ENCODE measurements at regions not wholly inside any gene's neighbourhood (a gene's known extent, or its start where the extent isn't known, plus 50 kb on each side); places are given as distances from the start of the nearest gene placed in this dataset.

DNA sequence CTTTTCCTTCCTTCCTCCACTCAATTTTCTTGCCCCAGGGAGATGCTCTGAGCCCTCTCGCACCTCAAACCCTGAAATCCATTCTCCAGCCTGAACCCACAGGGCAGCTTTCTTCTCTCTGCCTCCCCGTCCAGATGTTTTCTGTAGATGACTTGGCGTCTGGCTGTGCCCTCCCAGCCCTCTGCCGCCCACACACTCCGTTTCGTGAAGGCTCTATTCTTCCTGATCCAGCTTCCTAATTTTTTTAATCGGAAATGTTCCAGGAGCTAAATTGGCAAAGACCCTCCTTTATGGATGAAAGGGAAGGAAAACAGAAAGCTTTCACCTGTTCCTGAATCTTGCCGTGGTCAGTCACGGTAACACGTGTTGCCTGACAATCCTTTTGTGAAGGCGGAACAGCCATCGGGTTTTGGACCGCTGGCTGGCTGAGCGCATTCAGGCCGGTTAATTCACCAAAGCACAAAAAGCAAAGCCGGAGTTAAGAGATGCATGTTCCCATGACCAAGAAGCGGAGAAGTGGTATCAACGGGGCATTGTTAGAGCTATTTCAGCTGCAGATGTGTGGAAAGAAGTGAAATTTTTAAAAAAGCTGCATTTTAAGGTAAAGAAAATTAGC is 70.2 kb upstream of the FBRSL1 start:
- no peak overlapping the region for H3K4me3 Mint-ChIP-seq
- intact Hi-C loops (cut with micrococcal nuclease): no loop called here
- DNase-seq (ENCODE audit: low spot score): no peak
- H3K27me3 Mint-ChIP-seq (ENCODE audit: insufficient read depth): peaks cover 6% of the 10 kb centered on the region
- H3K9me3 Mint-ChIP-seq: peaks cover under 1% of the 10 kb centered on the region
- H3K36me3 Mint-ChIP-seq (ENCODE audit: low read depth): no peaks in the 10 kb centered on the region
- no peak overlapping the region for H3K27ac Mint-ChIP-seq
- H3K4me1 Mint-ChIP-seq (ENCODE audit: low read depth): peaks cover 8% of the 10 kb centered on the region

DNA sequence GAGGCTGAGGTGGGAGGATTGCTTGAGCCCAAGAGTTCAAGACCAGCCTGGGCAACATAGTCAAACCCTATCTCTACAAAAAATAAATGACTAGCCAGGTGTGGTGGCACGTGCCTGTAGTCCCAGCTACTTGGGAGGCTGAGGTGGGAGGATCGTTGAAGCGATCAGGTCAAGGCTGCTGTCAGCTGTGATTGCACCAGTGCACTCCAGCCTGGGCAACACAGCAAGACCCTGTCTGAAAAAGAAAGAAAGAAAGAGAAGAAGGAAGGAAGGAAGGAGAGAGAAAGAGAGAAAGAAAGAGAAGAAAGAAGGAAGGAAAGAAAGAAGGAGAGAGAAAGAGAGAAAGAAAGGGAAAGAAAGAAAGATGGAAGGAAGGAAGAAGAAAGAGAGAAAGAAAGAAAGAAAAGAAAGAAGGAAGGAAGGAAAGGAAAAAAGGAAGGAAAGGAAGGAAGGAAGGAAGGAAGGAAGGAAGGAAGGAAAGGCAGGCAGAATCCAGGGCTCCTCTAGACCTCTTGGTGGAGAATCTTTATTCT is 71.5 kb upstream of the FBRSL1 start:
- Mint-ChIP-seq H3K4me3 (no peak overlapping the region), H3K4me1 (ENCODE audit: low read depth) (peaks cover 8% of the 10 kb centered on the region), H3K36me3 (ENCODE audit: low read depth) (no peaks in the 10 kb centered on the region), H3K9me3 (no peaks in the 10 kb centered on the region), H3K27me3 (ENCODE audit: insufficient read depth) (peaks cover 6% of the 10 kb centered on the region), H3K27ac (no peak overlapping the region)
- DNase-seq (ENCODE audit: low spot score): no peak
- intact Hi-C loops (cut with micrococcal nuclease): no loop called here

- H3K4me3 Mint-ChIP-seq: no peak overlapping the region
- H3K36me3 Mint-ChIP-seq (ENCODE audit: low read depth): no peaks in the 10 kb centered on the region
- no peak overlapping the region for H3K27ac Mint-ChIP-seq
- DNase-seq (ENCODE audit: low spot score): no peak
- intact Hi-C loops (cut with micrococcal nuclease): no loop called here
- H3K4me1 Mint-ChIP-seq (ENCODE audit: low read depth): peaks cover 3% of the 10 kb centered on the region
- peaks cover 6% of the 10 kb centered on the region for H3K27me3 Mint-ChIP-seq (ENCODE audit: insufficient read depth)
- H3K9me3 Mint-ChIP-seq: no peaks in the 10 kb centered on the region
These were observed 72.2 kb upstream of the FBRSL1 start for GRCh38 chr12:132417741-132418140.

DNA sequence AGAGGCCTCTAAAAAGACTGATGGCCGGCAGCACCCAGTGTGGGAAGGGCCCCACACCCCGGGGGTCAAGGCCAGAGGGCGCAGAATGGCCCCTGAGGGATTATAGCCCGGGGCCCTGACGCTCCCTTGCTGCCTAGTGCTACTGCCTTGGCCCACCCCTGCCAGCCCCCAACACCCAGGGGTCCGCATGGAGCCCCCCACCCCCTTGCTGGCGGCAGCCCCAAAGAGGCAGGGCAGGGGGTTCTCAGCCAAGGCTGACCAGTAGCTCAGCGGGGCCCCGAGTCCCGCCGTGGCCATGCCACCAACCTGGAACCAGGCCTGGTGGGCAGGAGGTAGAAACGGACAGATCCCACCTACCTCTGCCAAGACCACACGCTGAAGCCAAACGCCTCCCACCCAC is 73.1 kb upstream of the FBRSL1 start:
- no peaks in the 10 kb centered on the region for H3K36me3 Mint-ChIP-seq (ENCODE audit: low read depth)
- intact Hi-C loops (cut with micrococcal nuclease): no loop called here
- DNase-seq (ENCODE audit: low spot score): no peak
- no peaks in the 10 kb centered on the region for H3K9me3 Mint-ChIP-seq
- peaks cover 6% of the 10 kb centered on the region for H3K27me3 Mint-ChIP-seq (ENCODE audit: insufficient read depth)
- no peak overlapping the region for H3K27ac Mint-ChIP-seq
- H3K4me1 Mint-ChIP-seq (ENCODE audit: low read depth): no peaks in the 10 kb centered on the region
- no peak overlapping the region for H3K4me3 Mint-ChIP-seq

- Mint-ChIP-seq H3K4me1 (ENCODE audit: low read depth) (no peaks in the 10 kb centered on the region), H3K4me3 (no peak overlapping the region), H3K27ac (no peak overlapping the region), H3K27me3 (ENCODE audit: insufficient read depth) (peaks cover 4% of the 10 kb centered on the region), H3K36me3 (ENCODE audit: low read depth) (no peaks in the 10 kb centered on the region), H3K9me3 (no peaks in the 10 kb centered on the region)
- intact Hi-C loops (cut with micrococcal nuclease): no loop called here
- DNase-seq (ENCODE audit: low spot score): no peak
These were observed 73.8 kb upstream of the FBRSL1 start for GRCh38 chr12:132416121-132416673.

DNA sequence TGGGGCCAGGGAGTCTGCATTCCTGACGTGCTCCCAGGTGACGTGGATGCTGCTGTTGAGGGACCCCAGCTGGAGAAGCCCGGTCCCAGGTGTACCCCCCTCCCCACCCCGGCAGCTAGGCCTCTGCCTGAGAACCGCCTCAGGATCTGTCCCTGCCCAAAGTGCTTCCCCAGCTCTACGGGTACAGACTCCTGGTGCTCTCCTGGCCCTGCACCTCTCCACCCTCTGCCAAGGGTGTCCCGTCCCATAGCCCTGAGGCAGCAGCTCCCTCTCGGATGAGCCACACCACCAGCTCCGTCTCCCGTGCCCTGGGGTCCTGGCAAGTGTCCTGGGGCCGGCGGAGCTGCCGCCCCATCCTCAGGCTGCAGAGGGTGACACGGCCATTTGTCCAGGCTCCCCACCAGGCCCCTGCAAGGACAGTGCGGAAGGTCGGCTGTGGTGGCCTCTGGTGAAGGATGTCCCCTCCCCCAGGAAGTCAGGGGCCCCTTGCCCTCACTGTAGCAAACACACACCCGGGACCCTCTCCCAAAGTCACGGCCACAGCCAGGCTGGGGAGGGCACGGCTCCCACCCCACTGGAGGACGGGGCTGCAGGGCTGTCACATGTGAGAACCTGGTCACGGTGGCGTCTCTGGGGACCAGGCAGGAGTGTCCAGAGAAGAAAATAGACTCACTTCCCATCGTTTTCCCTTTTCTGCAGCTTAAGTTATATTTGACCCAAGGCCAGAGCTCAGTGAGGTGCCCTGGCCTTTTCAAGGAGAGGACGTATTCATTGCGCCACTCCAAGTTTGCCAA is 74.4 kb upstream of the FBRSL1 start:
- H3K4me1 Mint-ChIP-seq (ENCODE audit: low read depth): no peaks in the 10 kb centered on the region

DNA sequence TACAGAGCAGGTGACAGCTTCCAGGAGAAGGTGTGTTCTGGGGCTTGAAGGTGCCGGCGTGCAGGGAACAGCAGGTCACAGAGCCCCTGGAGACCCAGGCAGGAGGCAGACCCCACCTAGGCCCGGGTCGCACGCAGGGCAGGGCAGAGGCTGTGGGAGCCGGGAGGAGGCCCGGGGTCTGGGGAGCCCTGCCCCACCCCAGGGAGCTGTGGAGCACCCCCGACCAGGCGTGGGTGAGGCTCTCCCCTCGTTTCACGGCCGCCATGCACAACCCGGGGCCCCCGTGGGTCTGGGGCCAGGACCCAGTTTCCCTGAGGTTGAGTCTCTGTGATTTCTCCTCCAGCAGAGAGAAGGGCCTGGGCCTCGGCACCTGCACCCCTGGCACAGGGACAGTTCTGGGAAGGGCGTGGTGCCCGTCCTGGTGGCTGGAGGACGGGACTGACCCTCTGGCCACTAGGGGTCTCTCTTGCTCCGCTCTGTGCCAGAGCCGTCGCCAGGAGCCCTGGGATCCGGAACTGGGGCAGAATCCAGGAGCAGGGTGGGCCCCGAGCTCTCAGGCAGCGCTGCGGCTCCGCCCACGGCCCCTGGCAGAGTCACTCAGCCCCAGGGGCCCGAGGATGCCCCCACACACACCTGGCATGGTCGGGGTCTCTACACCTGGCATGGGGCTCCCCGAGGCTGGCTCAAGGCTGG is 75.2 kb upstream of the FBRSL1 start:
- DNase-seq (ENCODE audit: low spot score): peak; percentile 64
- intact Hi-C loops (cut with micrococcal nuclease): loop anchor here (1.0 kb wide), 3 partner anchors 109 to 260 kb away; no protein-coding TSS in a partner anchor
- no peaks in the 10 kb centered on the region for H3K36me3 Mint-ChIP-seq (ENCODE audit: low read depth)
- no peaks in the 10 kb centered on the region for H3K9me3 Mint-ChIP-seq
- peaks cover 2% of the 10 kb centered on the region for H3K27me3 Mint-ChIP-seq (ENCODE audit: insufficient read depth)
- H3K27ac Mint-ChIP-seq: no peak overlapping the region
- H3K4me1 Mint-ChIP-seq (ENCODE audit: low read depth): no peaks in the 10 kb centered on the region
- H3K4me3 Mint-ChIP-seq: no peak overlapping the region

More for the DNA sequence above, 74.4 kb upstream of the FBRSL1 start:
- H3K4me3 Mint-ChIP-seq: no peak overlapping the region
- H3K27ac Mint-ChIP-seq: no peak overlapping the region
- H3K27me3 Mint-ChIP-seq (ENCODE audit: insufficient read depth): peaks cover 2% of the 10 kb centered on the region
- no peaks in the 10 kb centered on the region for H3K9me3 Mint-ChIP-seq
- H3K36me3 Mint-ChIP-seq (ENCODE audit: low read depth): no peaks in the 10 kb centered on the region
- intact Hi-C loops (cut with micrococcal nuclease): loop anchor here (1.0 kb wide), 3 partner anchors 108 to 261 kb away; no protein-coding TSS in a partner anchor
- DNase-seq (ENCODE audit: low spot score): no peak

DNA sequence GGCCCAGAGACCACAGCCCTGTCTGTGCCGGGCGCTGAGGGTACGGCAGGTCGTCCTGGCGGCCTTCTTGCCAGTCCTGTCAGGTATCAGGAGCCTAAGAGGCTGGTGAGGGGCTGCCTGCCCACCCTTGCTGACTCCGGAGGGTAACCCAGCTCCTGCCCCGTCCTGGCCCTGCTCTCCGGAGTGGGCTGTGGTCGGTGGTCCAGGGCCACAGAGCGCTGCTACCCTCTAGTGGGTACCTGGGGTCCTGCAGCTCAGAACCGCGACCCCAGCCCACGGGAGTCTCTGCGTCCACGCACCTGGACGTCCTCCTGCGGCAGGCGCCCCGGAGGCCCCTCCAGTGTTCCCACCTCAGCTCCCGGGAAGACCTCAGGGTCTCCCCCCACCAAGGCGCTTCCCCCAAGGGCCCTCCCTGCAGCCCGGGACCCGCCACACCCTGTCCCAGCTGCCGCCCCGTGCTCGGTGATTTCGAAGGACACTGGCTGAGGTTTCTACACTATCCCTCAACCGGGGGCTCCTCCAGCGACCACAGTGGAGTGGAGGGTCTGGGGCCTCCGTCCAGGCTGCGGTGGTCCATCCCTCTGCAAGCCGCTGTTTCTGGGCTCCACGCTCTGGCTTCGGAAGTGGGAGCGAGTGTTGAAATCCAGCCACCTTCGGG is 75.9 kb upstream of the FBRSL1 start:
- no peaks in the 10 kb centered on the region for H3K4me1 Mint-ChIP-seq (ENCODE audit: low read depth)

GRCh38 chr12:132411457-132411856 is 78.5 kb upstream of the FBRSL1 start:
- Mint-ChIP-seq H3K9me3 (no peaks in the 10 kb centered on the region), H3K27ac (no peak overlapping the region), H3K36me3 (ENCODE audit: low read depth) (no peaks in the 10 kb centered on the region), H3K4me3 (no peak overlapping the region), H3K27me3 (ENCODE audit: insufficient read depth) (no peaks in the 10 kb centered on the region), H3K4me1 (ENCODE audit: low read depth) (no peaks in the 10 kb centered on the region)
- no peak for DNase-seq (ENCODE audit: low spot score)
- intact Hi-C loops (cut with micrococcal nuclease): no loop called here

More for the DNA sequence above, 75.9 kb upstream of the FBRSL1 start:
- Mint-ChIP-seq H3K27ac (no peak overlapping the region), H3K36me3 (ENCODE audit: low read depth) (no peaks in the 10 kb centered on the region), H3K9me3 (no peaks in the 10 kb centered on the region), H3K4me3 (no peak overlapping the region), H3K27me3 (ENCODE audit: insufficient read depth) (no peaks in the 10 kb centered on the region)
- intact Hi-C loops (cut with micrococcal nuclease): no loop called here
- no peak for DNase-seq (ENCODE audit: low spot score)

DNA sequence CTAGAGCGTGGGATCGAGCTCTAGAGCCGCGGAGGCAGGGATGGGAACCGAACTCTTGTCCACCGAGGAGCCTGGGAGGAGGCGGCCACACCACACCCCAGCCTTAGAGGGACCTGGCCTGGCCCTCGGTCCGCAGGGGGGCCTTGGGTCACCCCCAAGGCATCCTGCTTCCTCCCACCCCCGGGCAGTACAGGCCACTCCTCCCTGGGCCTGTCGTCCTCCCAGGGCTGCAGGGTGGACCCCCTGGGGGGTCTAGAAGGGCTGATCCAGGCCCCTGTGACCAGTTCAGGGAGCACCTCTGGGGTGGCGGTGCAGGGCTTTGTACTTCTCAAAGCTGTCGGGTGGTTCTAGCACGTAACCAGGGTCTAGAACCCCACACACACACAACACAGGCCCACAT is 79.1 kb upstream of the FBRSL1 start:
- H3K27me3 Mint-ChIP-seq (ENCODE audit: insufficient read depth): no peaks in the 10 kb centered on the region

DNA sequence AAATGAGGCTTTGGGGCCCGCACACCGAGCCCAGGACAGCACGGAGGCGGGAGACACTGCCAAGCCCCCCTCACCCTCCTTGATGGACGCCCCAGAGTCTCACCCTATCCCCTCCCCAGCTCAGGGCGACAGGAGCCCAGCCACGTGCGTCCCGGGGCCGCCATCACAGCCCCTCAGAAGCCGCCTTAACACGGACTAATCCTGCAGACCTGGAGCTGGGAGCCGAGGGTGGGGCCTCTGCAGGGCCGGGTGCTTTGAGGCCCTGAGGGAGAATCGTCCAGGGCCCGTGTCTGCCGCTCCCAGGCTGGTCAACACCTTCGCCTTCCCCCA is 79.7 kb upstream of the FBRSL1 start:
- Mint-ChIP-seq H3K4me3 (no peak overlapping the region), H3K9me3 (no peaks in the 10 kb centered on the region), H3K36me3 (ENCODE audit: low read depth) (no peaks in the 10 kb centered on the region), H3K27ac (no peak overlapping the region), H3K4me1 (ENCODE audit: low read depth) (no peaks in the 10 kb centered on the region), H3K27me3 (ENCODE audit: insufficient read depth) (no peaks in the 10 kb centered on the region)
- no peak for DNase-seq (ENCODE audit: low spot score)
- intact Hi-C loops (cut with micrococcal nuclease): no loop called here

More for the DNA sequence above, 79.1 kb upstream of the FBRSL1 start:
- DNase-seq (ENCODE audit: low spot score): no peak
- H3K9me3 Mint-ChIP-seq: no peaks in the 10 kb centered on the region
- H3K4me1 Mint-ChIP-seq (ENCODE audit: low read depth): no peaks in the 10 kb centered on the region
- no peaks in the 10 kb centered on the region for H3K36me3 Mint-ChIP-seq (ENCODE audit: low read depth)
- intact Hi-C loops (cut with micrococcal nuclease): no loop called here
- no peak overlapping the region for H3K4me3 Mint-ChIP-seq
- H3K27ac Mint-ChIP-seq: no peak overlapping the region

DNA sequence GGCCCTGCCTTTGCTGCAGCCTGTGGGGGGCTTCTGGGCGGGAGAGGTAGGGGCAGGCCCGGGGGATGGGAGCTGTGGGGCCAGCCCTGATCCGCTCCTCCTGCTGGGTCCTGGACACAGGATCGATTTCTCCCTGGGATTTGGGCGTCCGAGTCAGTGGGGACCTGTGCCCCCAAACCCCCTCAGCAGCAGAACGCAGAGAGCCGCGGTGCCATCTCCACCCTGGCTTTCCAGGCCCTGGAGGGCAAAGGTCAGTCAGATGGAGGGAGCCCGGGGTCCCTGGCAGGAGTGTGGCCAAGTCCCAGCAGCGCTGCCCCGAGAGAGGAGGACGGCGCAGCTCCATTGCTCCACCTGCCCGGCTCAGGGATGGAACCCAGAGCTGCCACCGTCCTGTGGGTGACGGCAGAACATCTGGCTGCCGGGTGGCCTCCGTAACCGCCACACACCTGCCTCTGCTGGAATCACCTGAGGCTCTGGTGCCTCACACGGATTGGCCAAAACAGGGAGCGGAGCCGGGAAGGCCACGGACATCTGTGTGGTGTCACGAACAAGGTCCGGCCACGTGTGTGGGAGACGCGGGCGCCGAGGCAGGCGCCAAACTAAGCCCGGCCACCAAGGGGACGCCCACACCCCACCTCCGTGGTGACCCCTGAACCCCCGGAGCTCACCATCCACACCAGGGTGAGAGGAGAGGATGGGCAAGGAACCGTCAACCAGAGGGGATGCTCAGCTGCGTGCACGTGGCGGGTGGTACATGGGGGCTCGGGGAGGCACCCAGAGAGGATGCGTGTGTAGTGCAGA is 80.3 kb upstream of the FBRSL1 start:
- intact Hi-C loops (cut with micrococcal nuclease): no loop called here
- no peaks in the 10 kb centered on the region for H3K27me3 Mint-ChIP-seq (ENCODE audit: insufficient read depth)

More for the DNA sequence above, 80.3 kb upstream of the FBRSL1 start:
- Mint-ChIP-seq H3K36me3 (ENCODE audit: low read depth) (no peaks in the 10 kb centered on the region), H3K9me3 (no peaks in the 10 kb centered on the region), H3K4me3 (no peak overlapping the region), H3K27ac (no peak overlapping the region), H3K4me1 (ENCODE audit: low read depth) (no peaks in the 10 kb centered on the region)
- DNase-seq (ENCODE audit: low spot score): no peak

Measured in activated T-helper 1 cell treated with anti-CD3 and anti-CD28 coated beads, Interleukin-12 subunit alpha, Interleukin-12 subunit beta, Interleukin-2, Interleukin-4 antibody, amounts not matched to agents 30 ng/mL and 10 ng/mL and 1 ng/mL, durations not matched to agents 14 hours and 24 hours and 36 hours (primary cell).